GM23338 (cell line): ENCODE measurements at regions not wholly inside any gene's neighbourhood (a gene's known extent, or its start where the extent isn't known, plus 50 kb on each side); places are given as distances from the start of the nearest gene placed in this dataset.

Experiments used
- ATAC-seq: fragments of 200-7000 bp; cut with Tn5 transposase; 3 replicates; pipeline ENCODE4 v1.9.1; 2020
- DNase-seq: peaks from one replicate; pipeline ENCODE4 v3.0.0-alpha.2; 2015; ENCODE audit warnings: low spot score
- H2AFZ ChIP-seq: fragments of 200-600 bp; sonication (generic); 2 replicates; pipeline ENCODE4 v1.8.0; 2016; ENCODE audit warnings: antibody characterized with exemption, mild to moderate bottlenecking, moderate library complexity
- H3F3A ChIP-seq: fragments of 200-600 bp; sonication (generic); replicated peaks from 2 replicates; pipeline ENCODE4 v1.8.0; 2017; ENCODE audit warnings: antibody characterized with exemption, mixed run types, low read depth
- H3K27ac ChIP-seq: fragments of 200-600 bp; sonication (generic); 2 replicates; pipeline ENCODE4 v1.6.1; 2016; ENCODE audit warnings: low read depth
- H3K27me3 ChIP-seq: fragments of 200-600 bp; sonication (generic); 2 replicates; pipeline ENCODE4 v1.8.0; 2016; ENCODE audit warnings: mild to moderate bottlenecking, mixed run types, moderate library complexity; ENCODE audit not compliant: insufficient read depth
- H3K36me3 ChIP-seq: fragments of 200-600 bp; sonication (generic); 2 replicates; pipeline ENCODE4 v1.8.0; 2016; ENCODE audit warnings: mild to moderate bottlenecking; ENCODE audit not compliant: insufficient read depth
- H3K4me1 ChIP-seq: fragments of 200-600 bp; sonication (generic); 2 replicates; pipeline ENCODE4 v1.8.0; 2016; ENCODE audit warnings: mild to moderate bottlenecking, moderate library complexity; ENCODE audit not compliant: insufficient read depth
- H3K4me2 ChIP-seq: fragments of 200-600 bp; sonication (generic); 2 replicates; pipeline ENCODE4 v1.7.1; 2017; ENCODE audit warnings: mixed run types
- H3K4me3 ChIP-seq: fragments of 200-600 bp; sonication (generic); 2 replicates; pipeline ENCODE4 v1.6.1; 2016; ENCODE audit warnings: mixed run types
- H3K79me2 ChIP-seq: fragments of 200-600 bp; sonication (generic); replicated peaks from 2 replicates; pipeline ENCODE4 v1.8.0; 2017; ENCODE audit warnings: mild to moderate bottlenecking; ENCODE audit not compliant: insufficient read depth
- H3K9me2 ChIP-seq: fragments of 200-600 bp; sonication (generic); 2 replicates; pipeline ENCODE4 v1.8.0; 2017; ENCODE audit not compliant: insufficient read depth
- H4K20me1 ChIP-seq: fragments of 200-600 bp; sonication (generic); replicated peaks from 2 replicates; pipeline ENCODE4 v1.8.0; 2017; ENCODE audit warnings: mild to moderate bottlenecking; ENCODE audit not compliant: insufficient read depth
- H3K27ac Mint-ChIP-seq: 2 replicates; pipeline ENCODE4 v1.8.0; 2020; ENCODE audit warnings: inconsistent platforms, mild to moderate bottlenecking, moderate library complexity, mixed read lengths
- H3K27me3 Mint-ChIP-seq: 3 replicates; pipeline ENCODE4 v1.8.0; 2022; ENCODE audit warnings: low read depth, mild to moderate bottlenecking, moderate library complexity, mixed read lengths, inconsistent platforms; ENCODE audit not compliant: insufficient read depth, poor library complexity
- H3K36me3 Mint-ChIP-seq: 3 replicates; pipeline ENCODE4 v1.8.0; 2021; ENCODE audit warnings: low read depth, mild to moderate bottlenecking, inconsistent platforms, moderate library complexity, mixed read lengths
- H3K4me1 Mint-ChIP-seq: 3 replicates; pipeline ENCODE4 v1.8.0; 2020; ENCODE audit warnings: mild to moderate bottlenecking, inconsistent platforms, mixed read lengths
- H3K4me3 Mint-ChIP-seq: 3 replicates; pipeline ENCODE4 v1.8.0; 2021; ENCODE audit warnings: moderate library complexity, mild to moderate bottlenecking, inconsistent platforms, mixed read lengths
- H3K9me3 Mint-ChIP-seq: 3 replicates; pipeline ENCODE4 v1.8.0; 2020; ENCODE audit warnings: moderate library complexity, mild to moderate bottlenecking, inconsistent platforms, mixed read lengths
- CREB1 ChIP-seq: fragments of 250-450 bp; sonication (Bioruptor Pico); IDR thresholded peaks from 2 replicates; pipeline ENCODE4 v1.5.0; 2020; ENCODE audit warnings: low read depth, mild to moderate bottlenecking, moderate library complexity
- EZH2 ChIP-seq: fragments of 200-600 bp; sonication (generic); IDR thresholded peaks from one replicate; pipeline ENCODE4 v1.8.0; 2017; ENCODE audit warnings: antibody characterized with exemption, mild to moderate bottlenecking, low read depth; ENCODE audit not compliant: unreplicated experiment
- EZH2phosphoT487 ChIP-seq: fragments of 200-600 bp; sonication (generic); IDR thresholded peaks from one replicate; pipeline ENCODE4 v1.8.1; 2018; ENCODE audit warnings: antibody characterized with exemption; ENCODE audit not compliant: unreplicated experiment
- JUNB ChIP-seq: IDR thresholded peaks from one replicate; pipeline ENCODE4 v1.6.1; 2016; ENCODE audit warnings: antibody characterized with exemption; ENCODE audit not compliant: unreplicated experiment
- STAT1 ChIP-seq: IDR thresholded peaks from one replicate; pipeline ENCODE4 v1.6.1; 2016; ENCODE audit warnings: antibody characterized with exemption; ENCODE audit not compliant: unreplicated experiment
- ZNF114 ChIP-seq: fragments of 250-450 bp; sonication (Bioruptor Pico); IDR thresholded peaks from 2 replicates; pipeline ENCODE4 v1.5.0; 2020; ENCODE audit warnings: mild to moderate bottlenecking, moderate library complexity
- TF ChIP-seq, protein P1 (sequence below): fragments of 250-450 bp; sonication (Bioruptor Pico); IDR thresholded peaks from 2 replicates; pipeline ENCODE4 v1.5.0; 2020; ENCODE audit warnings: mild to moderate bottlenecking, moderate library complexity
- TF ChIP-seq, protein P2 (sequence below), 2 experiments: fragments of 200-600 bp in 1 of 2; sonication (generic) in 1 of 2; conservative IDR thresholded peaks; 2 replicates each; pipeline versions ENCODE4 v1.5.1 to v1.6.1; 2016 to 2017; ENCODE audit warnings: antibody characterized with exemption in 2 of 2, low read depth in 2 of 2, mild to moderate bottlenecking in 2 of 2, moderate library complexity in 1 of 2

DNA sequence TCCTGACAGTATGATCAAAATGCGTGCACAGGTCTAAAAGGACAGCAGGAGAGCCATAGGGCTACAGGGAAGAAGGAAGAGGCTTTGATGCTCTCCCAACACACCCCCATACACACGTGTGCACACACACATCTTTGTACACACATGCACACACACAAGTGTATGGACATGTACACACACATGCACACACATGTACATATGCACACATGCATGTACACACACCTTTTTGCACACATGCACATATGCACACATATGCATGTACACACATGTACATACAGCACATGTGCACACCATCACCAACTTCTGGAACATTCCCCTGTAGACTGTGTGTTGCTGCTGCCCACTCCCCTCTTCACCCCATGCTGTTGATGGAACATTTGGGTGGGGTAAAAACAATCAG is 255.6 kb upstream of the CTBP2 start (continued):
- TF ChIP-seq, protein P1, sequence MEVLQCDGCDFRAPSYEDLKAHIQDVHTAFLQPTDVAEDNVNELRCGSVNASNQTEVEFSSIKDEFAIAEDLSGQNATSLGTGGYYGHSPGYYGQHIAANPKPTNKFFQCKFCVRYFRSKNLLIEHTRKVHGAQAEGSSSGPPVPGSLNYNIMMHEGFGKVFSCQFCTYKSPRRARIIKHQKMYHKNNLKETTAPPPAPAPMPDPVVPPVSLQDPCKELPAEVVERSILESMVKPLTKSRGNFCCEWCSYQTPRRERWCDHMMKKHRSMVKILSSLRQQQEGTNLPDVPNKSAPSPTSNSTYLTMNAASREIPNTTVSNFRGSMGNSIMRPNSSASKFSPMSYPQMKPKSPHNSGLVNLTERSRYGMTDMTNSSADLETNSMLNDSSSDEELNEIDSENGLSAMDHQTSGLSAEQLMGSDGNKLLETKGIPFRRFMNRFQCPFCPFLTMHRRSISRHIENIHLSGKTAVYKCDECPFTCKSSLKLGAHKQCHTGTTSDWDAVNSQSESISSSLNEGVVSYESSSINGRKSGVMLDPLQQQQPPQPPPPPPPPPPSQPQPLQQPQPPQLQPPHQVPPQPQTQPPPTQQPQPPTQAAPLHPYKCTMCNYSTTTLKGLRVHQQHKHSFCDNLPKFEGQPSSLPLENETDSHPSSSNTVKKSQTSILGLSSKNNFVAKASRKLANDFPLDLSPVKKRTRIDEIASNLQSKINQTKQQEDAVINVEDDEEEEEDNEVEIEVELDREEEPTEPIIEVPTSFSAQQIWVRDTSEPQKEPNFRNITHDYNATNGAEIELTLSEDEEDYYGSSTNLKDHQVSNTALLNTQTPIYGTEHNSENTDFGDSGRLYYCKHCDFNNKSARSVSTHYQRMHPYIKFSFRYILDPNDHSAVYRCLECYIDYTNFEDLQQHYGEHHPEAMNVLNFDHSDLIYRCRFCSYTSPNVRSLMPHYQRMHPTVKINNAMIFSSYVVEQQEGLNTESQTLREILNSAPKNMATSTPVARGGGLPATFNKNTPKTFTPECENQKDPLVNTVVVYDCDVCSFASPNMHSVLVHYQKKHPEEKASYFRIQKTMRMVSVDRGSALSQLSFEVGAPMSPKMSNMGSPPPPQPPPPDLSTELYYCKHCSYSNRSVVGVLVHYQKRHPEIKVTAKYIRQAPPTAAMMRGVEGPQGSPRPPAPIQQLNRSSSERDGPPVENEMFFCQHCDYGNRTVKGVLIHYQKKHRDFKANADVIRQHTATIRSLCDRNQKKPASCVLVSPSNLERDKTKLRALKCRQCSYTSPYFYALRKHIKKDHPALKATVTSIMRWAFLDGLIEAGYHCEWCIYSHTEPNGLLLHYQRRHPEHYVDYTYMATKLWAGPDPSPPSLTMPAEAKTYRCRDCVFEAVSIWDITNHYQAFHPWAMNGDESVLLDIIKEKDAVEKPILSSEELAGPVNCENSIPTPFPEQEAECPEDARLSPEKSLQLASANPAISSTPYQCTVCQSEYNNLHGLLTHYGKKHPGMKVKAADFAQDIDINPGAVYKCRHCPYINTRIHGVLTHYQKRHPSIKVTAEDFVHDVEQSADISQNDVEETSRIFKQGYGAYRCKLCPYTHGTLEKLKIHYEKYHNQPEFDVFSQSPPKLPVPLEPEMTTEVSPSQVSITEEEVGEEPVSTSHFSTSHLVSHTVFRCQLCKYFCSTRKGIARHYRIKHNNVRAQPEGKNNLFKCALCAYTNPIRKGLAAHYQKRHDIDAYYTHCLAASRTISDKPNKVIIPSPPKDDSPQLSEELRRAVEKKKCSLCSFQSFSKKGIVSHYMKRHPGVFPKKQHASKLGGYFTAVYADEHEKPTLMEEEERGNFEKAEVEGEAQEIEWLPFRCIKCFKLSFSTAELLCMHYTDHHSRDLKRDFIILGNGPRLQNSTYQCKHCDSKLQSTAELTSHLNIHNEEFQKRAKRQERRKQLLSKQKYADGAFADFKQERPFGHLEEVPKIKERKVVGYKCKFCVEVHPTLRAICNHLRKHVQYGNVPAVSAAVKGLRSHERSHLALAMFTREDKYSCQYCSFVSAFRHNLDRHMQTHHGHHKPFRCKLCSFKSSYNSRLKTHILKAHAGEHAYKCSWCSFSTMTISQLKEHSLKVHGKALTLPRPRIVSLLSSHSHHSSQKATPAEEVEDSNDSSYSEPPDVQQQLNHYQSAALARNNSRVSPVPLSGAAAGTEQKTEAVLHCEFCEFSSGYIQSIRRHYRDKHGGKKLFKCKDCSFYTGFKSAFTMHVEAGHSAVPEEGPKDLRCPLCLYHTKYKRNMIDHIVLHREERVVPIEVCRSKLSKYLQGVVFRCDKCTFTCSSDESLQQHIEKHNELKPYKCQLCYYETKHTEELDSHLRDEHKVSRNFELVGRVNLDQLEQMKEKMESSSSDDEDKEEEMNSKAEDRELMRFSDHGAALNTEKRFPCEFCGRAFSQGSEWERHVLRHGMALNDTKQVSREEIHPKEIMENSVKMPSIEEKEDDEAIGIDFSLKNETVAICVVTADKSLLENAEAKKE: no peak
- TF ChIP-seq CREB1: no peak
- no peak for TF ChIP-seq JUNB

DNA sequence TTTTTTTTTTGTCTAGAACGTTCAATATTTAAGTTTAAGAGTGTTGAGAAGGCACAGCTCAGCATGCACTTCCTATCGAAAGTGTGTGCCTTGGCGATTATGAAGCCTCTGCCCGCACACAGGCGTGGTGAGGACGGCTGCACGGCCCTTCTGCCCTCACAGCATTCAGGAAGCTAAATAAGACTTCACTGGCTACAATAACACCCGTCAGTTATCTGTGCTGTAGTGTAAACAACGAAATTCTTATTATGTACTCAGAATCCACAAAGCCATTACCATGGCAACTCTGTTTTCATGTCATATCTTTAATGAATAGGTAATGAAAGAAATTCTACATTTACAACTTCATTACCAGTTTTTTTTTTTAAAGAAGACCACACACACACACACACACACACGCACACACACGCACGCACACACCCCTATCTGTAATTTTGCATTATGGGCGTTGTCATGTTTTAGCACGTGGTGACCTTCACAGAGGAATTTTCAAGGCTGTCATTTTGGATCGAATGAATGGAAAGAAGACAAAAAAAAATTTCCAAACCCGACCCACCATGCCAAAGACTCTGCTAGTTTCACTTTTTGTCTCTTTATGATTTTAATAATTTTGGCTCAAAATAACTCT is 254.8 kb upstream of the CTBP2 start:
- ATAC-seq (no peak), DNase-seq (no peak)
- Histone ChIP-seq H3K27ac (no peak overlapping the region), H3K4me1 (no peaks in the 10 kb centered on the region), H3K9me2 (peaks cover 4% of the 10 kb centered on the region; the same call in 1 of the 2 replicates), H3K4me2 (no peak overlapping the region), H3K4me3 (no peak overlapping the region), H3F3A (no peaks in the 10 kb centered on the region), H2AFZ (no peak overlapping the region), H3K79me2 (no peaks in the 10 kb centered on the region), H3K36me3 (no peaks in the 10 kb centered on the region), H4K20me1 (no peaks in the 10 kb centered on the region; the same call in 1 of the 2 replicates), H3K27me3 (no peaks in the 10 kb centered on the region)
- peaks cover 5% of the 10 kb centered on the region for H3K27me3 Mint-ChIP-seq
- H3K4me3 Mint-ChIP-seq: no peak overlapping the region
- H3K36me3 Mint-ChIP-seq: no peaks in the 10 kb centered on the region
- H3K27ac Mint-ChIP-seq: no peak overlapping the region
- H3K9me3 Mint-ChIP-seq: peaks cover 4% of the 10 kb centered on the region; the same call in 1 of the 3 replicates
- H3K4me1 Mint-ChIP-seq: no peaks in the 10 kb centered on the region
- TF ChIP-seq, protein P2, sequence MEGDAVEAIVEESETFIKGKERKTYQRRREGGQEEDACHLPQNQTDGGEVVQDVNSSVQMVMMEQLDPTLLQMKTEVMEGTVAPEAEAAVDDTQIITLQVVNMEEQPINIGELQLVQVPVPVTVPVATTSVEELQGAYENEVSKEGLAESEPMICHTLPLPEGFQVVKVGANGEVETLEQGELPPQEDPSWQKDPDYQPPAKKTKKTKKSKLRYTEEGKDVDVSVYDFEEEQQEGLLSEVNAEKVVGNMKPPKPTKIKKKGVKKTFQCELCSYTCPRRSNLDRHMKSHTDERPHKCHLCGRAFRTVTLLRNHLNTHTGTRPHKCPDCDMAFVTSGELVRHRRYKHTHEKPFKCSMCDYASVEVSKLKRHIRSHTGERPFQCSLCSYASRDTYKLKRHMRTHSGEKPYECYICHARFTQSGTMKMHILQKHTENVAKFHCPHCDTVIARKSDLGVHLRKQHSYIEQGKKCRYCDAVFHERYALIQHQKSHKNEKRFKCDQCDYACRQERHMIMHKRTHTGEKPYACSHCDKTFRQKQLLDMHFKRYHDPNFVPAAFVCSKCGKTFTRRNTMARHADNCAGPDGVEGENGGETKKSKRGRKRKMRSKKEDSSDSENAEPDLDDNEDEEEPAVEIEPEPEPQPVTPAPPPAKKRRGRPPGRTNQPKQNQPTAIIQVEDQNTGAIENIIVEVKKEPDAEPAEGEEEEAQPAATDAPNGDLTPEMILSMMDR (conservative IDR thresholded peaks at IDR 0.05; ENCODE audit: low read depth in 2 of 2): no peak
- TF ChIP-seq STAT1 (no peak), ZNF114 (CRISPR knock-in tag) (no peak), EZH2 (no peak), EZH2phosphoT487 (no peak)
- TF ChIP-seq, protein P1: no peak
